SK-N-SH (cell line): ENCODE measurements at regions not wholly inside any gene's neighbourhood (a gene's known extent, or its start where the extent isn't known, plus 50 kb on each side); places are given as distances from the start of the nearest gene placed in this dataset.

Experiments
- CTCF ChIP-seq: fragments of 200-600 bp; sonication (generic); IDR thresholded peaks from 2 replicates; pipeline ENCODE4 v1.6.1; 2017; ENCODE audit warnings: antibody characterized with exemption, mild to moderate bottlenecking, moderate library complexity
- EP300 ChIP-seq, 2 experiments: IDR thresholded peaks; 2 replicates each; pipeline versions ENCODE4 v1.4.0 to v1.6.1; 2012; ENCODE audit warnings: borderline replicate concordance in 1 of 2, low read depth in 1 of 2, low read length in 1 of 2
- MAX ChIP-seq: IDR thresholded peaks from 2 replicates; pipeline ENCODE4 v1.4.0; 2012; ENCODE audit warnings: low read depth
- MXI1 ChIP-seq: IDR thresholded peaks from 2 replicates; pipeline ENCODE4 v1.6.1; 2012; ENCODE audit warnings: mild to moderate bottlenecking, low read depth, low read length, improper control_type of control experiment
- NFIC ChIP-seq: IDR thresholded peaks from 2 replicates; pipeline ENCODE4 v1.4.0; 2012; ENCODE audit warnings: borderline replicate concordance
- NRF1 ChIP-seq: IDR thresholded peaks from 2 replicates; pipeline ENCODE4 v1.6.1; 2012; ENCODE audit warnings: low read depth, mild to moderate bottlenecking, low read length
- POLR2AphosphoS5 ChIP-seq: IDR thresholded peaks from 2 replicates; pipeline ENCODE4 v1.6.1; 2012; ENCODE audit warnings: low read depth, low read length
- RAD21 ChIP-seq: IDR thresholded peaks from 2 replicates; pipeline ENCODE4 v1.6.1; 2012; ENCODE audit warnings: mild to moderate bottlenecking, low read length
- REST ChIP-seq: IDR thresholded peaks from 2 replicates; pipeline ENCODE4 v1.6.1; 2012; ENCODE audit warnings: mild to moderate bottlenecking, low read depth, low read length, moderate library complexity
- SIN3A ChIP-seq: IDR thresholded peaks from 2 replicates; pipeline ENCODE4 v1.6.1; 2012; ENCODE audit warnings: low read depth, mild to moderate bottlenecking, low read length, moderate library complexity, borderline replicate concordance
- SMC3 ChIP-seq: IDR thresholded peaks from 2 replicates; pipeline ENCODE4 v1.6.1; 2012; ENCODE audit warnings: low read depth, low read length, improper control_type of control experiment
- TEAD4 ChIP-seq: IDR thresholded peaks from 2 replicates; pipeline ENCODE4 v1.4.0; 2012; ENCODE audit warnings: mild to moderate bottlenecking, borderline replicate concordance; ENCODE audit not compliant: insufficient read depth
- ZBTB33 ChIP-seq: IDR thresholded peaks from 2 replicates; pipeline ENCODE4 v1.4.0; 2012; ENCODE audit warnings: low read depth, borderline replicate concordance

- no peak for TF ChIP-seq ZBTB33
- no peak for TF ChIP-seq CTCF
- no peak for TF ChIP-seq POLR2AphosphoS5
- TF ChIP-seq NFIC = no peak
- no peak for TF ChIP-seq NRF1
- no peak for TF ChIP-seq MAX
- TF ChIP-seq SMC3 = no peak
- no peak for TF ChIP-seq RAD21
- no peak for TF ChIP-seq EP300 (IDR thresholded peaks at IDR 0.05; ENCODE audit: borderline replicate concordance in 1 of 2, low read depth in 1 of 2, low read length in 1 of 2)
- no peak for TF ChIP-seq TEAD4
- TF ChIP-seq MXI1 = no peak
- no peak for TF ChIP-seq SIN3A
- TF ChIP-seq REST = no peak
Measured at GRCh38 chr6:4586469-4586859, 189.7 kb upstream of the CDYL start.
